Neural crest cell (in vitro differentiated cells): ENCODE measurements at regions not wholly inside any gene's neighbourhood (a gene's known extent, or its start where the extent isn't known, plus 50 kb on each side); places are given as distances from the start of the nearest gene placed in this dataset.

ENCODE experiments used
- DNase-seq: peaks from one replicate; pipeline ENCODE4 v3.0.0; 2021; ENCODE audit warnings: low read depth, mixed read lengths, low spot score
- H3K27ac Mint-ChIP-seq: one replicate; pipeline ENCODE4 v1.8.0; 2021; ENCODE audit warnings: mild to moderate bottlenecking, mixed read lengths; ENCODE audit not compliant: unreplicated experiment
- H3K27me3 Mint-ChIP-seq: 2 replicates; pipeline ENCODE4 v1.8.0; 2021; ENCODE audit warnings: low read depth, mild to moderate bottlenecking, mixed read lengths
- H3K36me3 Mint-ChIP-seq: 2 replicates; pipeline ENCODE4 v1.8.0; 2021; ENCODE audit warnings: low read depth, mild to moderate bottlenecking, mixed read lengths
- H3K4me1 Mint-ChIP-seq: 2 replicates; pipeline ENCODE4 v1.8.0; 2021; ENCODE audit warnings: mixed read lengths
- H3K4me3 Mint-ChIP-seq: one replicate; pipeline ENCODE4 v1.8.0; 2021; ENCODE audit warnings: mild to moderate bottlenecking, mixed read lengths
- H3K9me3 Mint-ChIP-seq: 2 replicates; pipeline ENCODE4 v1.8.0; 2021; ENCODE audit warnings: mixed read lengths
- TF ChIP-seq, protein P1 (sequence below): fragments of 200-600 bp; sonication (generic); conservative IDR thresholded peaks from 2 replicates; pipeline ENCODE4 v1.5.0; 2021; ENCODE audit warnings: antibody characterized with exemption, mild to moderate bottlenecking

DNA sequence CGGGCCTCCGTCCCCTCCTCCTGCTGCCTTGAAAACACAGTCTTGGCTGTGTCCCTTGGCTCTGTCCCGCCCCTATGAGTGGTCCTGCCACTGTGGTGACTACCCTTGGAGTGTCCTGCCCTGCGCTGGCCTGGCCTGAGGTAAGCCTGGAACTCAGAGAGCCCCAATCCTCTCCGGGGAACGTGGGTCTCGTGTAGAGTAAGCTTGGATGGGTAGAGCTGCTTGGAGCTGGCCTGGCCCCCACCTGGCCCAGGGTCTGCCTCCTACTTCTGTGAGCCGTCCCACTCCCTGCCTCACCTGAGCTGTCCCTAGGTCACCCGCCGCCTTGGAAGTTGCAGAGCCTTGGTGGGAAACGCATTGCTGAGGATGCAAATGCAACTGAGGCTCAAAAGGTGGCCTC, 347.1 kb downstream of the CTTN start:
- Mint-ChIP-seq H3K4me1 (peaks cover 31% of the 10 kb centered on the region), H3K36me3 (peaks cover 15% of the 10 kb centered on the region), H3K9me3 (peaks cover 12% of the 10 kb centered on the region), H3K4me3 (no peak overlapping the region), H3K27ac (no peak overlapping the region), H3K27me3 (peaks cover 6% of the 10 kb centered on the region)
- no peak for DNase-seq
- TF ChIP-seq, protein P1, sequence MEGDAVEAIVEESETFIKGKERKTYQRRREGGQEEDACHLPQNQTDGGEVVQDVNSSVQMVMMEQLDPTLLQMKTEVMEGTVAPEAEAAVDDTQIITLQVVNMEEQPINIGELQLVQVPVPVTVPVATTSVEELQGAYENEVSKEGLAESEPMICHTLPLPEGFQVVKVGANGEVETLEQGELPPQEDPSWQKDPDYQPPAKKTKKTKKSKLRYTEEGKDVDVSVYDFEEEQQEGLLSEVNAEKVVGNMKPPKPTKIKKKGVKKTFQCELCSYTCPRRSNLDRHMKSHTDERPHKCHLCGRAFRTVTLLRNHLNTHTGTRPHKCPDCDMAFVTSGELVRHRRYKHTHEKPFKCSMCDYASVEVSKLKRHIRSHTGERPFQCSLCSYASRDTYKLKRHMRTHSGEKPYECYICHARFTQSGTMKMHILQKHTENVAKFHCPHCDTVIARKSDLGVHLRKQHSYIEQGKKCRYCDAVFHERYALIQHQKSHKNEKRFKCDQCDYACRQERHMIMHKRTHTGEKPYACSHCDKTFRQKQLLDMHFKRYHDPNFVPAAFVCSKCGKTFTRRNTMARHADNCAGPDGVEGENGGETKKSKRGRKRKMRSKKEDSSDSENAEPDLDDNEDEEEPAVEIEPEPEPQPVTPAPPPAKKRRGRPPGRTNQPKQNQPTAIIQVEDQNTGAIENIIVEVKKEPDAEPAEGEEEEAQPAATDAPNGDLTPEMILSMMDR: no peak

DNA sequence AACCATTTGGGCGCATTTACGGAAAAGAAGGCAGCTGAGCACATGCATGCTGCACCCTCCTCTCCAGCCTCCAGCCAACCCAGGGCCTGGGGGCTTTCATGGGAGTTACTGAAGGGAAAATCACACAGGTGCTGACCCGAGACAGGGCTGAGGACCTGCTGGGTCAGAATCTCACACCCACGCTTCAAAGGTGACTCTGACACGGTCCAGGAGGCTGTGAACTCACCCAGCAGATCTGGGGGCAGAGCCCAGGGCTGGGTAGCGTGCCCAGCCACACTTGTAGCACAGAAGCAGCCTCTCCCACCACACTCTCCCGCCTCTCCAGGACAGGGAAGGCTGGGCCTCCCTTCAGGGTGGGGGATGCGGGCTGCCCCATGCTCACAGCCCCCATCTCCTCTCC, 347.6 kb downstream of the CTTN start:
- peaks cover 30% of the 10 kb centered on the region for H3K4me1 Mint-ChIP-seq
- peaks cover 15% of the 10 kb centered on the region for H3K36me3 Mint-ChIP-seq
- TF ChIP-seq, protein P1: no peak
- DNase-seq: no peak
- no peak overlapping the region for H3K4me3 Mint-ChIP-seq
- H3K27me3 Mint-ChIP-seq: peaks cover 6% of the 10 kb centered on the region
- peaks cover 14% of the 10 kb centered on the region for H3K9me3 Mint-ChIP-seq
- H3K27ac Mint-ChIP-seq: no peak overlapping the region

DNA sequence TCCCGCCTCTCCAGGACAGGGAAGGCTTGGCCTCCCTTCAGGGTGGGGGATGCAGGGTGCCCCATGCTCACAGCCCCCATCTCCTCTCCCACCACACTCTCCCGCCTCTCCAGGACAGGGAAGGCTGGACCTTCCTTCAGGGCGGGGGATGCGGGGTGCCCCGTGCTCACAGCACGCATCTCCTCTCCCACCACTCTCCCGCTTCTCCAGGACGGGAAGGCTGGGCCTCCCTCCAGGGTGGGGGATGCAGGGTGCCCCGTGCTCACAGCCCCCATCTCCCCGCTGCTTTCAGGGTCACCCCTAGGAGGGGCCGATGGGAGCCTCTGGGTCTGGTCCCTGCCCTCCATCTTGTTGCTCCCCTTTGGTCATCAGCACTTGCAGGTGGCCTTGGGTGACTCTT, 348.0 kb downstream of the CTTN start:
- no peak for DNase-seq
- peak overlapping the region; percentile 19 for H3K27ac Mint-ChIP-seq
- H3K36me3 Mint-ChIP-seq: peaks cover 19% of the 10 kb centered on the region
- H3K4me3 Mint-ChIP-seq: no peak overlapping the region
- peaks cover 19% of the 10 kb centered on the region for H3K9me3 Mint-ChIP-seq
- H3K4me1 Mint-ChIP-seq: peaks cover 30% of the 10 kb centered on the region
- TF ChIP-seq, protein P1: no peak
- peaks cover 6% of the 10 kb centered on the region for H3K27me3 Mint-ChIP-seq

DNA sequence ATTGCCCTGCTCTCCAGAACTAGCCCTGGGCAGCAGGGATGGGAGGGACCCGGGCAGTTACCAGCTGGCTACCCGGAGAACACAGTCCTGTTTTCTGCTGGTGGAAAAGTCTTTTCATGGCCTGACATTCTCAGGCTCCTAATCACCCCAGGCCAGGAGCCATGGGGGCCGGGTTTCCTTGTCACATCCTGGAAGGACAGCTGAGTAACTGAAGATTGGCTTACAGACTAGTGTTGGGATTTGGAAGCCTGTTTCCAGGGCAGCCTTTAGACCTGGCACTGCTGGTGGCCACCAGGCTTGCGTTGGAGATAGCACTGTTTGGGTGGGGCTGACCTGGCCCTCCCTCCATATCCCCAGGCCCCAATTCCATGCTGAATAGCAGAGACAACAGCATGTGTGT, 349.0 kb downstream of the CTTN start:
- TF ChIP-seq, protein P1: no peak
- peaks cover 21% of the 10 kb centered on the region for H3K9me3 Mint-ChIP-seq
- peaks cover 2% of the 10 kb centered on the region for H3K27me3 Mint-ChIP-seq
- H3K4me1 Mint-ChIP-seq: peaks cover 26% of the 10 kb centered on the region
- no peak for DNase-seq
- H3K36me3 Mint-ChIP-seq: peaks cover 21% of the 10 kb centered on the region
- no peak overlapping the region for H3K4me3 Mint-ChIP-seq
- H3K27ac Mint-ChIP-seq: no peak overlapping the region

DNA sequence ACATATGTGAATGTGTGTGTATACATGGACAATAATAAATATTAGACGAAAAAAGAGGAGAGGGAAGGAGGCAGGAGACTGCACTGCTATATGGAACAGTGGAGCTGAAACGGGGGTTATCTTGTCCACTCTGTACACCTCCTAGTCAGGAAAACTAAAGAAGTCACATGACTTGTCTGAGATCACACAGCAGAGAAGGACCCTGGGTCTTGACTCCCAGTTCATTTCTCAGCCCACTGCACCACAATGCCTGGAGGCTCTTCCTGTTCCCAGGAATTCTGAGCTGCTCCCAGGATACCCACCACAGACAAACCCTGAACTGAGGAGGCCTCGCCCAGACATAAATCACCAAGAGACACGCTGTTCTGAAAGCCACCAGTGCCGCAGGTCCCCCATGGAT, 349.6 kb downstream of the CTTN start:
- Mint-ChIP-seq H3K9me3 (peaks cover 21% of the 10 kb centered on the region), H3K4me3 (no peak overlapping the region), H3K27me3 (no peaks in the 10 kb centered on the region), H3K36me3 (peaks cover 21% of the 10 kb centered on the region), H3K4me1 (peaks cover 19% of the 10 kb centered on the region), H3K27ac (no peak overlapping the region)
- DNase-seq: no peak
- TF ChIP-seq, protein P1: no peak
